KOPT-K1 (cell line): ENCODE measurements at regions not wholly inside any gene's neighbourhood (a gene's known extent, or its start where the extent isn't known, plus 50 kb on each side); places are given as distances from the start of the nearest gene placed in this dataset.
"Not testable (repeated sequence)": the region's sequence is repeated elsewhere in the genome, so short reads cannot be mapped to it uniquely, and the experiment has no call there.

Experiments used
- H3K27ac ChIP-seq: fragments of 200-600 bp; sonication (generic); 2 replicates; pipeline ENCODE4 v1.5.1; 2016; ENCODE audit warnings: antibody characterized with exemption, mild to moderate bottlenecking, low read depth, low read length; ENCODE audit not compliant: poor library complexity, severe bottlenecking
- H3K36me3 ChIP-seq: fragments of 200-600 bp; sonication (generic); 2 replicates; pipeline ENCODE4 v1.5.1; 2017; ENCODE audit warnings: antibody characterized with exemption, mild to moderate bottlenecking, low read length, moderate library complexity; ENCODE audit not compliant: insufficient read depth
- H3K9me3 ChIP-seq: fragments of 200-600 bp; sonication (generic); 2 replicates; pipeline ENCODE4 v1.5.1; 2017; ENCODE audit warnings: antibody characterized with exemption, low read length, mild to moderate bottlenecking; ENCODE audit not compliant: insufficient read depth, poor library complexity, severe bottlenecking

DNA sequence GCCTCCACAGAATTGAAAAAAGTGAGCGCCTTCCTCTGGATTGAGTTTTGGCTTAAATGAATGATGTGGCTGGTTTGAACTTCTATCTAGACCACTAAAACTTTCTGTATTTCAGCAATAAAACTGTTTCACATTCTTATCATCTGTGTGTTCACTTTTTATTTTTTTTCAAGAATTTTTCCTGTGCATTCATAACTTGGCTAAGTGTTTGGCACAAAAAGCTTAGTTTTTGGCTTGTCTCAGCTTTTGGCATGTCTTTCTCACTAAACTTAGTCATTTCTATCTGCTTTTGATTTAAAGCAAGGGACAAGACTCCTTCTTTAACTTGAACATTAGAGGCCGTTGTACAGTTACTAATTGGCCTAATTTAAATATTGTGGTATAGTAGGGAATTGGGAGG is 1015.1 kb downstream of the EPHA7 start:
- Histone ChIP-seq H3K36me3 (no peaks in the 10 kb centered on the region), H3K9me3 (no peaks in the 10 kb centered on the region), H3K27ac (no peak overlapping the region)

- Histone ChIP-seq H3K9me3 (no peaks in the 10 kb centered on the region), H3K36me3 (no peaks in the 10 kb centered on the region), H3K27ac (no peak overlapping the region)
These were observed 1019.4 kb downstream of the EPHA7 start for GRCh38 chr6:92399911-92400310.

- not testable (repeated sequence) for H3K9me3 ChIP-seq, H3K27ac ChIP-seq, H3K36me3 ChIP-seq
These were observed 1030.7 kb downstream of the EPHA7 start for GRCh38 chr6:92388706-92389105.

GRCh38 chr6:92380803-92381601 is 1038.4 kb downstream of the EPHA7 start:
- Histone ChIP-seq H3K9me3 (no peaks in the 10 kb centered on the region), H3K36me3 (no peaks in the 10 kb centered on the region), H3K27ac (no peak overlapping the region)

GRCh38 chr6:92377137-92377536 is 1042.2 kb downstream of the EPHA7 start:
- Histone ChIP-seq H3K27ac (no peak overlapping the region), H3K9me3 (no peaks in the 10 kb centered on the region), H3K36me3 (no peaks in the 10 kb centered on the region)

- Histone ChIP-seq H3K36me3 (no peaks in the 10 kb centered on the region), H3K9me3 (no peaks in the 10 kb centered on the region), H3K27ac (no peak overlapping the region)
These were observed 1042.7 kb downstream of the EPHA7 start for GRCh38 chr6:92376691-92377090.

DNA sequence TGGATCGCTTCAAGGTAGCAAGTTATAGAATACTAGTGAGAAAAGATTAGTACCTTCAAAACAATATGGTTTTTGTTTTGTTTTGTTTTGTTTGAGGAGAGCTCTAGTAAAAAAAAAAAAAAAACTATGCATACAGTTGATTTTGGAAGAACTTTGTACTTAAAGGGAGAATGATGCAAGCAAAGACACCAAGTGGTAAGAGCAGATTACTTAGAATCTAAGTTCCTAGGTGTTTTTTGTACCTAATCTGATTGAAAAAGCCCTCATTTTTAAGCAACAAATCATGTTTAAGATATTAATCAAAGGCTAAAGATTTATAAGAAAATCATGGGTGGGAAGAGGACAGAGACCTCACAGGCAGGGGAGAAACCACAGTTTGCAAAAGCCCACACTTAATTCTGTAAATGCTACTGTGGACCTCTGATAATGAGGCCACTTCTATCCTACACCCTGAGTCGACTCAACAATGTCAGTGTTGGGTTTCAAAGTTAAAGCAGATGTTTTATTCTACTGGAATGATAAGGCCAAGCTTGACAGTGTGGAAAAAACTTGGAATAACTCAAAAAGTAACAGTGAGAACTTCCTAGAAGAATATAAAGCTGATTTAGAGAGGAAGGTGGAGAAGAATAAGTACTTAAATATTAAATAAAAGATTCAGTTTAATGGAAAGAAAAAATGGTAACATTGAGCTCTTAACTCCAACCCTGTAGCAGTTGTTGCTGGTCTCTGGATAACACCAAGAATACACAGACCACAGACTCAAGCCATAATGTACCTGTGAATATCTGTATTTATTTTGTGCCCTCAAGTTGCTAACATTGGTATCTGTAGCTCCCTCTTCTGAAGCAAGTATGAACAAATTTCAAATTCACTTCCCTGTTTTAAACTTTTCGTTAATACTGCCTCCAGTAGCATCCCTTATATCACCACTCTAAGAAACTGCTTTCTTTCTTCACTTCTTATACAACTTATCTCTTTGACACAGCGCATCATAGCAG is 1047.8 kb downstream of the EPHA7 start:
- Histone ChIP-seq H3K27ac (no peak overlapping the region), H3K36me3 (no peaks in the 10 kb centered on the region), H3K9me3 (no peaks in the 10 kb centered on the region)

DNA sequence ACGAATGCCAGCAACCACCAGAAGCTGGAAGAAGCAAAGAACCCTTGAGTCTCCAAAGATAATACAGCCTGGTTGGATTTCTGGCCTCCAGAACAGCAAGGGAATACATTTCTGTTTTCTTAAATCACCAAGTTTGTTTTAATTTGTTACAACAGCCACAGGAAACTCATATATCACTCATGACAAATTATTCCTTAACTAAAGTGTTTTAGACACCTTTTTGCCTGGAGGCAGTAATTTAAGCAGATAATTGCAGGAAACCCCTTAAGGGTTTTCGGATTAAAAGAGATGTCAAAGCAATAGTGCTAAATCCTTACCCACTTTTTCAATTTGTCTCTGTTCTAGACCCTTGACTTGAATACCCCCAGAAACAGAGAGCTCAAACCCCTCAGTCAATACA is 1050.0 kb downstream of the EPHA7 start:
- no peaks in the 10 kb centered on the region for H3K9me3 ChIP-seq
- H3K27ac ChIP-seq, result no peak overlapping the region
- no peaks in the 10 kb centered on the region for H3K36me3 ChIP-seq

DNA sequence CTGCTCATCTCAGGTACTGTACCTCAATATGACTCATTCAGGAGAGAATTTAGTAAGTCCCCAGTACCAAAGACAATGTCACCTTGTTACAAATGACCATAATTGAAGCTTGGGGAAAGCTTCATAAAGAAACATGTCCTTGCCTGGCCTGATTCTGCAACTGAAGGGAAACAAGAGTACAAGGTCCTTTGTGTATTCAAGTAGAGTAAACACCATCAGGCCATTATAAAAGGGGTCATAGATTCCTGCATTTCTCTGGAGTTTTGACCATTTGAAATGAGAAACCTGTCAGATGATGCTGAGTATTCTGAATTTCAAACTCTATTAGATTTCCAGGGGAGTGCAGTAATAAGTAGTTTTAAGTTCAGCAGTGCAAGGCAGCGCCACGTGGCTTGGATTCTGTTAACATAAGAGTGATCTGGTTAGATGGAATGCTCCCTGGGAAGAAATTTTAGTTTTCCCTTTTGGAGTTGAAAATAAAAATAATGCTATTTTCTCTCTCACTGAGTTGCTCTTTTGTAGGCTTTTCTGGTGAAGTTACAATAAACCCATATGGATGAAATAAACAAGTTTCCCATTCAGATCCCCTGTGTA is 1054.3 kb downstream of the EPHA7 start:
- H3K27ac ChIP-seq, result no peak overlapping the region
- H3K9me3 ChIP-seq, result no peaks in the 10 kb centered on the region
- no peaks in the 10 kb centered on the region for H3K36me3 ChIP-seq

GRCh38 chr6:92363111-92363510 is 1056.2 kb downstream of the EPHA7 start:
- H3K9me3 ChIP-seq, result no peaks in the 10 kb centered on the region
- no peak overlapping the region for H3K27ac ChIP-seq

GRCh38 chr6:92362404-92362803 is 1057.0 kb downstream of the EPHA7 start:
- Histone ChIP-seq H3K27ac (no peak overlapping the region), H3K9me3 (no peaks in the 10 kb centered on the region), H3K36me3 (no peaks in the 10 kb centered on the region)

More at GRCh38 chr6:92363111-92363510, 1056.2 kb downstream of the EPHA7 start:
- H3K36me3 ChIP-seq, result no peaks in the 10 kb centered on the region

GRCh38 chr6:92361990-92362389 is 1057.4 kb downstream of the EPHA7 start:
- H3K9me3 ChIP-seq, result no peaks in the 10 kb centered on the region
- H3K36me3 ChIP-seq, result no peaks in the 10 kb centered on the region
- H3K27ac ChIP-seq, result no peak overlapping the region

DNA sequence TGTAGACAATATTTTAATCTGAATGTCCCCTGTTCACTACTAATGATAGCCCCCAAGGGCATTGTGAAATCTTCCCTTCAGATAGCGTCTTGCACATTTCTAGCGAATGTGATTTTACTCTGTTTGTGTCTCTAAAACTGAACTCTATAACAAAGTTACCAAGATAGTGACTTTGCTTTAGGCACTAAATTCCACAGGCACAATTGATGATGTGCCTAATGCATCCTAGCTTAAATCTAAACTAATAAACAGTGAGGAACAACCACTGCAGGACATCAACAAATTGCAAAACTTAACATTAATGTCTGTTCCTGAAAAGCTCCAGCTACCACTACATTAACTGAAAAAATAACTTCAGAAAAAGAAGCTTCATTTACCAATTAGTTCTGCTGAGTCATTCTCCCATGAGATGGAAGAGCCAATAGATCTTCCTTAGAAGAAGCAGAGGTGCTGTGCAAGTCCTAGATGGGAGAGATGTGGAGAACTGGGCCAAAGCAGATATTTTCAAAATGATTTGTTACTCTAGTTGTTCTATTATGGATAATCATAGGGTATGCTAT is 1065.0 kb downstream of the EPHA7 start:
- no peak overlapping the region for H3K27ac ChIP-seq
- H3K9me3 ChIP-seq, result no peaks in the 10 kb centered on the region
- H3K36me3 ChIP-seq, result no peaks in the 10 kb centered on the region

DNA sequence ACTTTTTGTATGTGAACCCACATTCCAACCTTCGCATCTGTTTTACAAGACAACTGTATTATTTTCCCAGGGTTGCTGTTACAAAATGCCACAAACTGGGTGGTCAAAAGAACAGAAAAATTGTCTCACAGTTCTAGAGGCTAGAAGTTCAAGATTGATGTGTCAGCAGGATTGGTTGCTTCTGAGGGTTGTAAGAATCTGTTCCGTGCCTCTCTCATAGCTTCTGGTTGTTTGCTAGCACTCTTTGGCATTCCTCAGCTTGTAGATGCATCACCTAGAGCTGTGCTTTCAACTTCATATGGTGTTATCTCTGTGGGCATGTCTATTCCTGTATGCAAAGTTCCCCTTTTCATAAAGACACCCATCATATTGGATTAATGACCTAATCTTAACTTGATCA is 1067.2 kb downstream of the EPHA7 start:
- no peak overlapping the region for H3K27ac ChIP-seq
- H3K9me3 ChIP-seq, result no peaks in the 10 kb centered on the region
- H3K36me3 ChIP-seq, result no peaks in the 10 kb centered on the region

DNA sequence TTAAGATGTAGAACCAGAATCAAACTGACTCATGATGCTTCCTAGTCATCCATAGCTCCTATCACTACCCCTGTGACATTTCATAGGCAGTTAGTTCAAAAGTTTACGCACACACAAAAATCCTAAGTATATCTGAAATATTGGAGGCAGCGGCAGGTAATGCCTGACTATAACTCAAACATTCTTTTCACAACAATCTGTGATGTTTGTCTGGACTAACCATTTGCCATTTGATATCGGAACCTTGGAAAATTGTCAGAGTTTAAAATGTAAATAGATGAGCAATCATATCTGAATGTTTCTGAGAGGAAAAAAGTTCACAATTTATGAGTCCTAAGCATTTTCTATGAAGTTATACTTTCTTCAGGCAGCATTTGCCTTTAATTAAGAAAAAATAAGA is 1078.2 kb downstream of the EPHA7 start:
- H3K27ac ChIP-seq, result no peak overlapping the region

More for the DNA sequence above, 1078.2 kb downstream of the EPHA7 start:
- Histone ChIP-seq H3K36me3 (no peaks in the 10 kb centered on the region), H3K9me3 (no peaks in the 10 kb centered on the region)
